ENCODE measurements at regions not wholly inside any gene's neighbourhood (a gene's known extent, or its start where the extent isn't known, plus 50 kb on each side); places are given as distances from the start of the nearest gene placed in this dataset.

- no peak overlapping the region for H3K18ac ChIP-seq (ENCODE audit: low read length)
- no peak overlapping the region for H3K4me3 ChIP-seq (ENCODE audit: low read length in 2 of 2)
- no peaks in the 10 kb centered on the region for H3K27me3 ChIP-seq (ENCODE audit: control insufficient read depth in 3 of 3, insufficient read depth in 3 of 3, low read depth in 1 of 3, low read length in 3 of 3)
- H3K4ac ChIP-seq (ENCODE audit: low read length): no peak overlapping the region
- H4K91ac ChIP-seq (ENCODE audit: low read depth, low read length, poor library complexity): no peak overlapping the region
- H3K4me1 ChIP-seq (ENCODE audit: control insufficient read depth in 2 of 2, insufficient read depth in 1 of 2, low read depth in 1 of 2, low read length in 2 of 2): no peaks in the 10 kb centered on the region
- no CpG with 5 or more reads among the region's 6 CpGs for WGBS, 2 donors (ENCODE audit: extremely low coverage in 2 of 2, insufficient read length in 2 of 2, insufficient replicate concordance in 1 of 2)
- no peak overlapping the region for H2BK15ac ChIP-seq (ENCODE audit: low read length)
- H2BK12ac ChIP-seq (ENCODE audit: low read length): no peak overlapping the region
- no peak overlapping the region for H3K23ac ChIP-seq (ENCODE audit: low read depth, low read length, poor library complexity)
- H4K8ac ChIP-seq (ENCODE audit: low read depth, low read length): no peak overlapping the region
- no peak for DNase-seq (ENCODE audit: low spot score)
- no peak overlapping the region for H2BK5ac ChIP-seq (ENCODE audit: low read length)
- H3K9me3 ChIP-seq (replicated peaks in 1 of 2; ENCODE audit: control insufficient read depth in 2 of 2, insufficient read depth in 1 of 2, low read depth in 1 of 2, low read length in 2 of 2): no peaks in the 10 kb centered on the region
- H3K4me2 ChIP-seq (ENCODE audit: insufficient read depth, low read length, poor library complexity, severe bottlenecking): no peak overlapping the region
- no peak overlapping the region for H3K9ac ChIP-seq (ENCODE audit: low read depth, low read length, poor library complexity)
- H3K27ac ChIP-seq (replicated peaks; ENCODE audit: low read length): no peak overlapping the region
- H2BK120ac ChIP-seq (ENCODE audit: low read depth, low read length): no peak overlapping the region
- no peak overlapping the region for H2AK5ac ChIP-seq (ENCODE audit: low read depth, low read length)
- no peak overlapping the region for H2AFZ ChIP-seq (ENCODE audit: low read length)
- no peaks in the 10 kb centered on the region for H3K79me1 ChIP-seq (ENCODE audit: low read depth, low read length)
- no peaks in the 10 kb centered on the region for H3K36me3 ChIP-seq (replicated peaks in 1 of 2; ENCODE audit: control insufficient read depth in 2 of 2, insufficient read depth in 2 of 2, low read length in 2 of 2)
- no peak overlapping the region for H3K14ac ChIP-seq (ENCODE audit: low read length)
Measured at GRCh38 chr10:2392145-2392812, 655.0 kb upstream of the ADARB2 start.

DNA sequence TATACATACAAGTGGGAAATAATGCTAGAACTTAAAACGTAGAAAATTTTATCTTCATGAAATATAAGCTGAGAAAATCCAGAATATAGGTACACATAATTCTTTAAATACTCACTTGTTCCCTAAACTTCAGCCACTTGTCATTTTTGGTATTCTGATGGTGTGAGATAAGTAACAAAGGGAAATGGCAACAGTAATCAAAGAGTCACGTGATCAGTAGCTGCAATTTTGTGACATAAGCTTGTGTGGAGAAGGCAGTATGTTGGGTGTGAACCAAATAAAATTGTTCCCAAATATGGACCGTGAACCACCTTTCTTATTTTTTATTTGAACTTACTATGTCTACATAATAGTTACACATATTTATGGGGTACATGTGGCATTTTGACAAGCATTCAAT lies 650.3 kb upstream of the ADARB2 start:
- H2AK5ac ChIP-seq (ENCODE audit: low read depth, low read length): no peak overlapping the region
- no peak overlapping the region for H3K14ac ChIP-seq (ENCODE audit: low read length)
- no peak overlapping the region for H3K23ac ChIP-seq (ENCODE audit: low read depth, low read length, poor library complexity)
- H3K18ac ChIP-seq (ENCODE audit: low read length): no peak overlapping the region
- no peaks in the 10 kb centered on the region for H3K79me1 ChIP-seq (ENCODE audit: low read depth, low read length)
- no peak overlapping the region for H3K4ac ChIP-seq (ENCODE audit: low read length)
- no peak overlapping the region for H2AFZ ChIP-seq (ENCODE audit: low read length)
- H4K91ac ChIP-seq (ENCODE audit: low read depth, low read length, poor library complexity): no peak overlapping the region
- H4K8ac ChIP-seq (ENCODE audit: low read depth, low read length): no peak overlapping the region
- H3K4me3 ChIP-seq (ENCODE audit: low read length in 2 of 2): no peak overlapping the region
- no peak overlapping the region for H3K27ac ChIP-seq (replicated peaks; ENCODE audit: low read length)
- no peak overlapping the region for H2BK5ac ChIP-seq (ENCODE audit: low read length)
- peaks cover 0 to 1% of the 10 kb centered on the region in 2 donors for H3K4me1 ChIP-seq (ENCODE audit: control insufficient read depth in 2 of 2, insufficient read depth in 1 of 2, low read depth in 1 of 2, low read length in 2 of 2)
- no peak overlapping the region for H2BK15ac ChIP-seq (ENCODE audit: low read length)
- no peak overlapping the region for H3K9ac ChIP-seq (ENCODE audit: low read depth, low read length, poor library complexity)
- WGBS, 2 donors (ENCODE audit: extremely low coverage in 2 of 2, insufficient read length in 2 of 2, insufficient replicate concordance in 1 of 2): no CpG with 5 or more reads among the region's 3 CpGs
- H2BK12ac ChIP-seq (ENCODE audit: low read length): no peak overlapping the region
- DNase-seq (ENCODE audit: low spot score): no peak
- no peak overlapping the region for H2BK120ac ChIP-seq (ENCODE audit: low read depth, low read length)
- no peaks in the 10 kb centered on the region for H3K27me3 ChIP-seq (ENCODE audit: control insufficient read depth in 3 of 3, insufficient read depth in 3 of 3, low read depth in 1 of 3, low read length in 3 of 3)
- no peaks in the 10 kb centered on the region for H3K9me3 ChIP-seq (replicated peaks in 1 of 2; ENCODE audit: control insufficient read depth in 2 of 2, insufficient read depth in 1 of 2, low read depth in 1 of 2, low read length in 2 of 2)
- no peaks in the 10 kb centered on the region for H3K36me3 ChIP-seq (replicated peaks in 1 of 2; ENCODE audit: control insufficient read depth in 2 of 2, insufficient read depth in 2 of 2, low read length in 2 of 2)
- H3K4me2 ChIP-seq (ENCODE audit: insufficient read depth, low read length, poor library complexity, severe bottlenecking): no peak overlapping the region

DNA sequence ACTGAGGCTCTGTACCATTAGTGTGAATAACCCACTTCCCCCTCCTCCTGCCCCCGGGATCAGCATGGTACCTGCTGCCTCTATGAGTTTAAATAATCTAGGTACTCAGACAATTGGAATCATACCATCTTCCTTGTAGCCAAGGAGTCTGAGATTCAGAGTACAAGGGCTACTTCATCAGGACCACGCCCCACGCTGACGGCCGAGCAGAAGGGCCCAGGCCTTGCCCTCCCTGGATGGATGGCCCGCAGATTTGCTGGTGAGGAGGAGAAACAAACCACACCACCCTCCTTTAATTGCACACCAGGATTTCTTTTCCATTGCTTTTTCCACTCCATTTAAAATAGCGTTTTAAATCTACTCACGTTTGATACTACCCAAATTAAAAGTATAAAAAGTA lies 649.9 kb upstream of the ADARB2 start:
- no peak overlapping the region for H3K4ac ChIP-seq (ENCODE audit: low read length)
- no peak for DNase-seq (ENCODE audit: low spot score)
- no peaks in the 10 kb centered on the region for H3K9me3 ChIP-seq (replicated peaks in 1 of 2; ENCODE audit: control insufficient read depth in 2 of 2, insufficient read depth in 1 of 2, low read depth in 1 of 2, low read length in 2 of 2)

GRCh38 chr10:2380218-2380617 lies 642.9 kb upstream of the ADARB2 start:
- Histone ChIP-seq H4K8ac (ENCODE audit: low read depth, low read length) (no peak overlapping the region), H3K18ac (ENCODE audit: low read length) (no peak overlapping the region), H3K27ac (replicated peaks; ENCODE audit: low read length) (no peak overlapping the region), H3K4me1 (ENCODE audit: control insufficient read depth in 2 of 2, insufficient read depth in 1 of 2, low read depth in 1 of 2, low read length in 2 of 2) (no peaks in the 10 kb centered on the region), H2BK5ac (ENCODE audit: low read length) (no peak overlapping the region), H3K9me3 (replicated peaks in 1 of 2; ENCODE audit: control insufficient read depth in 2 of 2, insufficient read depth in 1 of 2, low read depth in 1 of 2, low read length in 2 of 2) (no peaks in the 10 kb centered on the region), H3K14ac (ENCODE audit: low read length) (no peak overlapping the region), H3K4me3 (ENCODE audit: low read length in 2 of 2) (no peak overlapping the region), H2BK120ac (ENCODE audit: low read depth, low read length) (no peak overlapping the region), H3K79me1 (ENCODE audit: low read depth, low read length) (no peaks in the 10 kb centered on the region), H3K4me2 (ENCODE audit: insufficient read depth, low read length, poor library complexity, severe bottlenecking) (no peak overlapping the region), H3K36me3 (replicated peaks in 1 of 2; ENCODE audit: control insufficient read depth in 2 of 2, insufficient read depth in 2 of 2, low read length in 2 of 2) (no peaks in the 10 kb centered on the region), H3K27me3 (ENCODE audit: control insufficient read depth in 3 of 3, insufficient read depth in 3 of 3, low read depth in 1 of 3, low read length in 3 of 3) (no peaks in the 10 kb centered on the region), H2BK12ac (ENCODE audit: low read length) (no peak overlapping the region), H2AK5ac (ENCODE audit: low read depth, low read length) (no peak overlapping the region), H3K4ac (ENCODE audit: low read length) (no peak overlapping the region), H2AFZ (ENCODE audit: low read length) (no peak overlapping the region), H2BK15ac (ENCODE audit: low read length) (no peak overlapping the region), H3K9ac (ENCODE audit: low read depth, low read length, poor library complexity) (no peak overlapping the region), H3K23ac (ENCODE audit: low read depth, low read length, poor library complexity) (no peak overlapping the region), H4K91ac (ENCODE audit: low read depth, low read length, poor library complexity) (no peak overlapping the region)
- WGBS, 2 donors (ENCODE audit: extremely low coverage in 2 of 2, insufficient read length in 2 of 2, insufficient replicate concordance in 1 of 2): no CpG with 5 or more reads among the region's 8 CpGs
- DNase-seq (ENCODE audit: low spot score): no peak

More for the DNA sequence above, 649.9 kb upstream of the ADARB2 start:
- Histone ChIP-seq H3K9ac (ENCODE audit: low read depth, low read length, poor library complexity) (no peak overlapping the region), H2BK12ac (ENCODE audit: low read length) (no peak overlapping the region), H2BK5ac (ENCODE audit: low read length) (no peak overlapping the region), H4K91ac (ENCODE audit: low read depth, low read length, poor library complexity) (no peak overlapping the region), H4K8ac (ENCODE audit: low read depth, low read length) (no peak overlapping the region), H2BK120ac (ENCODE audit: low read depth, low read length) (no peak overlapping the region), H3K27ac (replicated peaks; ENCODE audit: low read length) (no peak overlapping the region), H3K14ac (ENCODE audit: low read length) (no peak overlapping the region), H3K27me3 (ENCODE audit: control insufficient read depth in 3 of 3, insufficient read depth in 3 of 3, low read depth in 1 of 3, low read length in 3 of 3) (no peaks in the 10 kb centered on the region), H3K4me1 (ENCODE audit: control insufficient read depth in 2 of 2, insufficient read depth in 1 of 2, low read depth in 1 of 2, low read length in 2 of 2) (peaks cover 0 to 1% of the 10 kb centered on the region in 2 donors), H3K36me3 (replicated peaks in 1 of 2; ENCODE audit: control insufficient read depth in 2 of 2, insufficient read depth in 2 of 2, low read length in 2 of 2) (no peaks in the 10 kb centered on the region), H2BK15ac (ENCODE audit: low read length) (no peak overlapping the region), H3K4me2 (ENCODE audit: insufficient read depth, low read length, poor library complexity, severe bottlenecking) (no peak overlapping the region), H3K79me1 (ENCODE audit: low read depth, low read length) (no peaks in the 10 kb centered on the region), H3K23ac (ENCODE audit: low read depth, low read length, poor library complexity) (no peak overlapping the region), H3K18ac (ENCODE audit: low read length) (no peak overlapping the region), H2AFZ (ENCODE audit: low read length) (no peak overlapping the region), H2AK5ac (ENCODE audit: low read depth, low read length) (no peak overlapping the region), H3K4me3 (ENCODE audit: low read length in 2 of 2) (no peak overlapping the region)
- no CpG with 5 or more reads among the region's 8 CpGs for WGBS, 2 donors (ENCODE audit: extremely low coverage in 2 of 2, insufficient read length in 2 of 2, insufficient replicate concordance in 1 of 2)
